ENCODE measurements at regions not wholly inside any gene's neighbourhood (a gene's known extent, or its start where the extent isn't known, plus 50 kb on each side); places are given as distances from the start of the nearest gene placed in this dataset.

DNA sequence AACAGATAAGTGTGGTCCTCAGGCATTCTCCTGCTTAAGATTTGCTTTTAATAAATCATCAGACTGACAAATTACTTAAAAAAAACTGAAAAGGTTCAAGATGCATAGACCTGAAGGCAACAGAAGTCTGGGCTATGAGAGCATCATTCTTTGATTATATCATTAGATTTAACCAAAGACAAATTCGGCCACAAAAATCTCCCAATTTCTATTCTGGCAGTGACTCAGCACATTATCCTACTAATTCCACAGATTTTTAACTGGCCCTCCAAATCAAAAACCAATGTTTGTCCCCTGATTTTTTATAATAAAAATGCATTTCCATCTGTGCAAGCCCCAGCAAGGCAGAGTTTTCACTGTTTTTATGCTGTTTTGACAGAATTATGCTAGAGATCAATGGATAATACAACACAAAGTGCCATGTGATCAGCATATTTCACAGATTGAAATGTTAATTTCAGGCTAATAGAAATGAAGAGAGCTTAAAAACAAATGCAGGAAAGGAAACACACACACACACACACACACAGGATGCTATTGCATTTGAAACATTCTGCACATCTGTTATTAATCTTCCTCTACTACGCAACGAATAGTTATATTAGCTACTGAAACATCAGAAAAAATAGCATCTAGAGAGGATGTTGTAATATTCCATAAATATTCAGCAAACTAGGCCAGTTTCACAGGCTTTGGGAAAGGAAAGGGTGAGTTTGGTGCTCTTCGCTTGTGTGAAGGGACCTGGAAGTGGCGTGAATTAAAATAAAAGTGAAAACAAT lies 177.6 kb upstream of the ST8SIA4 start:
- no peak overlapping the region for H3K14ac ChIP-seq (ENCODE audit: low read length)
- DNase-seq = no peak
- no peak overlapping the region for H2BK120ac ChIP-seq (ENCODE audit: insufficient read depth, low read length, poor library complexity)
- no peak overlapping the region for H2AK5ac ChIP-seq (ENCODE audit: low read length)
- no peak overlapping the region for H4K8ac ChIP-seq (ENCODE audit: low read depth, low read length)
- no peak overlapping the region for H2AFZ ChIP-seq (ENCODE audit: insufficient read depth, low read length, poor library complexity)
- no peaks in the 10 kb centered on the region for H3K9me3 ChIP-seq (ENCODE audit: insufficient read depth, low read depth, low read length)
- peaks cover 0 to under 1% of the 10 kb centered on the region in 2 experiments for H3K4me1 ChIP-seq (ENCODE audit: control insufficient read depth in 1 of 2, insufficient read depth in 2 of 2, low read length in 2 of 2)
- H3K18ac ChIP-seq (ENCODE audit: low read length) = no peak overlapping the region
- H3K79me1 ChIP-seq (ENCODE audit: low read length) = no peaks in the 10 kb centered on the region
- no peak overlapping the region for H4K12ac ChIP-seq (ENCODE audit: low read depth, low read length)
- no peaks in the 10 kb centered on the region for H3K79me2 ChIP-seq (ENCODE audit: control insufficient read depth, insufficient read depth, low read length, poor library complexity)
- H3K27ac ChIP-seq (ENCODE audit: low read depth, low read length) = no peak overlapping the region
- no peak overlapping the region for H4K91ac ChIP-seq (ENCODE audit: low read depth, low read length)
- H2BK12ac ChIP-seq (ENCODE audit: low read length) = no peak overlapping the region
- H3K4ac ChIP-seq (ENCODE audit: low read depth, low read length) = no peak overlapping the region
- H3K4me2 ChIP-seq (ENCODE audit: low read length) = no peak overlapping the region
- H2BK5ac ChIP-seq (ENCODE audit: low read depth, low read length, poor library complexity) = no peak overlapping the region
- WGBS (ENCODE audit: extremely low coverage, insufficient coverage, insufficient read length) = no CpG with 5 or more reads among the region's 5 CpGs
- H3K4me3 ChIP-seq (ENCODE audit: low read depth, low read length) = no peak overlapping the region
- no peak overlapping the region for H3K9ac ChIP-seq (ENCODE audit: low read length)
- H3K27me3 ChIP-seq (ENCODE audit: insufficient read depth, low read length) = no peaks in the 10 kb centered on the region
- no peaks in the 10 kb centered on the region for H3K36me3 ChIP-seq (ENCODE audit: control insufficient read depth in 1 of 2, insufficient read depth in 2 of 2, low read length in 2 of 2)
- H3K23ac ChIP-seq (ENCODE audit: low read length) = no peak overlapping the region

- H2BK5ac ChIP-seq (ENCODE audit: low read depth, low read length, poor library complexity) = no peak overlapping the region
- no peaks in the 10 kb centered on the region for H3K4me1 ChIP-seq (ENCODE audit: control insufficient read depth in 1 of 2, insufficient read depth in 2 of 2, low read length in 2 of 2)
- H3K79me2 ChIP-seq (ENCODE audit: control insufficient read depth, insufficient read depth, low read length, poor library complexity) = no peaks in the 10 kb centered on the region
- H3K79me1 ChIP-seq (ENCODE audit: low read length) = no peaks in the 10 kb centered on the region
- no peak overlapping the region for H3K9ac ChIP-seq (ENCODE audit: low read length)
- no CpG with 5 or more reads among the region's 1 CpG for WGBS (ENCODE audit: extremely low coverage, insufficient coverage, insufficient read length)
- no peak overlapping the region for H4K12ac ChIP-seq (ENCODE audit: low read depth, low read length)
- H4K8ac ChIP-seq (ENCODE audit: low read depth, low read length) = no peak overlapping the region
- H3K27ac ChIP-seq (ENCODE audit: low read depth, low read length) = no peak overlapping the region
- no peak overlapping the region for H2AFZ ChIP-seq (ENCODE audit: insufficient read depth, low read length, poor library complexity)
- H3K4ac ChIP-seq (ENCODE audit: low read depth, low read length) = no peak overlapping the region
- H4K91ac ChIP-seq (ENCODE audit: low read depth, low read length) = no peak overlapping the region
- no peak overlapping the region for H3K23ac ChIP-seq (ENCODE audit: low read length)
- no peak overlapping the region for H3K18ac ChIP-seq (ENCODE audit: low read length)
- H2BK12ac ChIP-seq (ENCODE audit: low read length) = no peak overlapping the region
- H3K36me3 ChIP-seq (ENCODE audit: control insufficient read depth in 1 of 2, insufficient read depth in 2 of 2, low read length in 2 of 2) = no peaks in the 10 kb centered on the region
- H2AK5ac ChIP-seq (ENCODE audit: low read length) = no peak overlapping the region
- no peak overlapping the region for H3K14ac ChIP-seq (ENCODE audit: low read length)
- no peaks in the 10 kb centered on the region for H3K27me3 ChIP-seq (ENCODE audit: insufficient read depth, low read length)
- no peaks in the 10 kb centered on the region for H3K9me3 ChIP-seq (ENCODE audit: insufficient read depth, low read depth, low read length)
- H2BK120ac ChIP-seq (ENCODE audit: insufficient read depth, low read length, poor library complexity) = no peak overlapping the region
- DNase-seq = peak in 1 of 2 donors; percentile 14
- H3K4me3 ChIP-seq (ENCODE audit: low read depth, low read length) = no peak overlapping the region
- H3K4me2 ChIP-seq (ENCODE audit: low read length) = no peak overlapping the region
Observed at GRCh38 chr5:101068298-101068697, 165.2 kb upstream of the ST8SIA4 start.

GRCh38 chr5:101067429-101067828 lies 164.3 kb upstream of the ST8SIA4 start:
- no peak overlapping the region for H2BK12ac ChIP-seq (ENCODE audit: low read length)
- H3K18ac ChIP-seq (ENCODE audit: low read length) = no peak overlapping the region
- H2AFZ ChIP-seq (ENCODE audit: insufficient read depth, low read length, poor library complexity) = no peak overlapping the region
- H2BK120ac ChIP-seq (ENCODE audit: insufficient read depth, low read length, poor library complexity) = no peak overlapping the region
- no peak overlapping the region for H3K27ac ChIP-seq (ENCODE audit: low read depth, low read length)
- H4K8ac ChIP-seq (ENCODE audit: low read depth, low read length) = no peak overlapping the region
- no peak overlapping the region for H4K91ac ChIP-seq (ENCODE audit: low read depth, low read length)
- no peak overlapping the region for H3K4me2 ChIP-seq (ENCODE audit: low read length)
- no peaks in the 10 kb centered on the region for H3K4me1 ChIP-seq (ENCODE audit: control insufficient read depth in 1 of 2, insufficient read depth in 2 of 2, low read length in 2 of 2)
- H3K4ac ChIP-seq (ENCODE audit: low read depth, low read length) = no peak overlapping the region
- H3K23ac ChIP-seq (ENCODE audit: low read length) = no peak overlapping the region
- H3K14ac ChIP-seq (ENCODE audit: low read length) = no peak overlapping the region
- H3K9me3 ChIP-seq (ENCODE audit: insufficient read depth, low read depth, low read length) = no peaks in the 10 kb centered on the region
- H3K36me3 ChIP-seq (ENCODE audit: control insufficient read depth in 1 of 2, insufficient read depth in 2 of 2, low read length in 2 of 2) = no peaks in the 10 kb centered on the region
- H2BK5ac ChIP-seq (ENCODE audit: low read depth, low read length, poor library complexity) = no peak overlapping the region
- no peak overlapping the region for H3K9ac ChIP-seq (ENCODE audit: low read length)
- H2AK5ac ChIP-seq (ENCODE audit: low read length) = no peak overlapping the region
- no peaks in the 10 kb centered on the region for H3K79me2 ChIP-seq (ENCODE audit: control insufficient read depth, insufficient read depth, low read length, poor library complexity)
- H3K4me3 ChIP-seq (ENCODE audit: low read depth, low read length) = no peak overlapping the region
- no peaks in the 10 kb centered on the region for H3K27me3 ChIP-seq (ENCODE audit: insufficient read depth, low read length)
- no peak overlapping the region for H4K12ac ChIP-seq (ENCODE audit: low read depth, low read length)
- no CpG with 5 or more reads among the region's 4 CpGs for WGBS (ENCODE audit: extremely low coverage, insufficient coverage, insufficient read length)
- DNase-seq = no peak
- H3K79me1 ChIP-seq (ENCODE audit: low read length) = no peaks in the 10 kb centered on the region

DNA sequence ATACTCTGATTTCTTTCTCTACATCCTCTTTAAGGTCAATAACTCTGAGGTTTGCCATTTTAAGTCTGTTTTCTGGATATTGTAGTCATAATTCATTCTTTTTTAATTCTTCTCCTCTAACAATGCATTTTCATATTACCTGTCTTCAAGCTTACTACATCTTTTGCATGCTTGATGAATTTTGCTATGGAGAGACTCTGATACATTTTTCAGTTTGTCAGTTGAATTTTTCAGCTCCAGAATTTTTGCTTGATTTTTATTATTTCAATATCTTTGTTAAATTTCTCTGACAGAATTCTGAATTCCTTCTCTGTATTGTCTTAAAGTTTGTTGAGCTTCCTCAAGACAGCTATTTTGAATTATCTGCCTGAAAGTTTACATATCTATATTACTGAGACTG lies 159.8 kb upstream of the ST8SIA4 start:
- no peak overlapping the region for H2AFZ ChIP-seq (ENCODE audit: insufficient read depth, low read length, poor library complexity)
- no peak for DNase-seq
- H3K18ac ChIP-seq (ENCODE audit: low read length) = no peak overlapping the region
- H3K27me3 ChIP-seq (ENCODE audit: insufficient read depth, low read length) = no peaks in the 10 kb centered on the region
- H3K9me3 ChIP-seq (ENCODE audit: insufficient read depth, low read depth, low read length) = no peaks in the 10 kb centered on the region
- H3K4me1 ChIP-seq (ENCODE audit: control insufficient read depth in 1 of 2, insufficient read depth in 2 of 2, low read length in 2 of 2) = no peaks in the 10 kb centered on the region
- H2BK120ac ChIP-seq (ENCODE audit: insufficient read depth, low read length, poor library complexity) = no peak overlapping the region
- H3K4me2 ChIP-seq (ENCODE audit: low read length) = no peak overlapping the region
- H3K79me2 ChIP-seq (ENCODE audit: control insufficient read depth, insufficient read depth, low read length, poor library complexity) = no peaks in the 10 kb centered on the region
- no peak overlapping the region for H2AK5ac ChIP-seq (ENCODE audit: low read length)
- H3K36me3 ChIP-seq (ENCODE audit: control insufficient read depth in 1 of 2, insufficient read depth in 2 of 2, low read length in 2 of 2) = no peaks in the 10 kb centered on the region
- no peak overlapping the region for H4K8ac ChIP-seq (ENCODE audit: low read depth, low read length)
- H3K27ac ChIP-seq (ENCODE audit: low read depth, low read length) = no peak overlapping the region
- no peaks in the 10 kb centered on the region for H3K79me1 ChIP-seq (ENCODE audit: low read length)
- no peak overlapping the region for H3K14ac ChIP-seq (ENCODE audit: low read length)
- H3K4me3 ChIP-seq (ENCODE audit: low read depth, low read length) = no peak overlapping the region
- no peak overlapping the region for H2BK5ac ChIP-seq (ENCODE audit: low read depth, low read length, poor library complexity)
- H4K12ac ChIP-seq (ENCODE audit: low read depth, low read length) = no peak overlapping the region
- no peak overlapping the region for H4K91ac ChIP-seq (ENCODE audit: low read depth, low read length)
- H3K4ac ChIP-seq (ENCODE audit: low read depth, low read length) = no peak overlapping the region
- H3K9ac ChIP-seq (ENCODE audit: low read length) = no peak overlapping the region
- no peak overlapping the region for H2BK12ac ChIP-seq (ENCODE audit: low read length)
- no peak overlapping the region for H3K23ac ChIP-seq (ENCODE audit: low read length)

Data from trophoblast cell (in vitro differentiated cells and primary cell).